MCF 10A (cell line): ENCODE measurements at regions not wholly inside any gene's neighbourhood (a gene's known extent, or its start where the extent isn't known, plus 50 kb on each side); places are given as distances from the start of the nearest gene placed in this dataset.

ENCODE experiments used
- BruUV-seq: library from RNA; stranded (reverse); fragments of 400-500 nt; replicated peaks from 2 replicates; lab custom pipeline; 2021; lab: Mats Ljungman, UMichigan
- CTCF ChIA-PET: fragments of 300-600 bp; sonication (Branson Sonifier 250); formaldehyde crosslinking; extraction: SDS; loops from one replicate; lab custom pipeline; 2021; ENCODE audit warnings: antibody characterized with exemption, inconsistent platforms; lab: Yijun Ruan, JAX
- POLR2A ChIA-PET: fragments of 300-600, 350-650 bp; sonication (Branson Sonifier 250); formaldehyde crosslinking; extraction: SDS; loops from one replicate; lab custom pipeline; 2020; ENCODE audit warnings: antibody characterized with exemption, inconsistent platforms; lab: Yijun Ruan, JAX
- DNase-seq: peaks from one replicate; pipeline ENCODE4 v3.0.0-alpha.2; 2018; ENCODE audit not compliant: unreplicated experiment
- H3K27ac Mint-ChIP-seq: one replicate; pipeline ENCODE4 v1.8.0; 2022; ENCODE audit warnings: mild to moderate bottlenecking, low read depth, mixed read lengths; ENCODE audit not compliant: unreplicated experiment
- H3K27me3 Mint-ChIP-seq: one replicate; pipeline ENCODE4 v1.8.0; 2022; ENCODE audit warnings: mixed read lengths; ENCODE audit not compliant: insufficient read depth, unreplicated experiment
- H3K36me3 Mint-ChIP-seq: one replicate; pipeline ENCODE4 v1.8.0; 2022; ENCODE audit warnings: mild to moderate bottlenecking, moderate library complexity, mixed read lengths; ENCODE audit not compliant: insufficient read depth, unreplicated experiment
- H3K4me1 Mint-ChIP-seq: one replicate; pipeline ENCODE4 v1.8.0; 2022; ENCODE audit warnings: mixed read lengths; ENCODE audit not compliant: insufficient read depth, unreplicated experiment
- H3K4me3 Mint-ChIP-seq: one replicate; pipeline ENCODE4 v1.8.0; 2022; ENCODE audit warnings: mild to moderate bottlenecking, moderate library complexity, mixed read lengths; ENCODE audit not compliant: unreplicated experiment
- H3K9me3 Mint-ChIP-seq: one replicate; pipeline ENCODE4 v1.8.0; 2022; ENCODE audit warnings: mixed read lengths; ENCODE audit not compliant: unreplicated experiment
- intact Hi-C: fragments of 100-400 bp; cut with micrococcal nuclease; formaldehyde crosslinking; loops from 2 replicates; pipeline ENCODE4 v1.14.1; 2022
- TF ChIP-seq, protein P1 (sequence below): fragments of 200-600 bp; IDR thresholded peaks from one replicate; pipeline ENCODE4 v1.8.0; 2022; ENCODE audit warnings: antibody characterized with exemption, mild to moderate bottlenecking; ENCODE audit not compliant: unreplicated experiment

DNA sequence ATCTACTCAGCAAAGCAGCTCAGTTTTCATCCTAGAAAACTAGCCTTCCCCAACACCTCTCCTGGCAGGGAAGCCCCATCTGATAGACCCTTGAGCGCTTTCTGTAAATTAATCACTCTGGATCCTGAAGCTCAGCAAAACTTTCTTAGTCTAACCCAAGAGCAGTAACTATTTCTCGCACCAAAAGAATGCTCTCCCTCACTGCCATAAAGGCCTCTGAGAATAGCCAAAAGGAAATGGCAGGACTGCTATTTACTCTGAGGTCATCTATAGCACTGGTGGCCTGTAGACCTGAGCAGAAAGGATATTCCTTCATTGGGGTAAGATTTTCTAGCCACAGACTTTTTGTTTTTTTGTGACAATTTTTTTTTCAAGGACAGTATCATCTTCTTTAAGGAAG lies 345.8 kb upstream of the ADAMTS9 start:
- POLR2A ChIA-PET: no interaction called here
- BruUV-seq: no TSS peak
- CTCF ChIA-PET: no interaction called here

DNA sequence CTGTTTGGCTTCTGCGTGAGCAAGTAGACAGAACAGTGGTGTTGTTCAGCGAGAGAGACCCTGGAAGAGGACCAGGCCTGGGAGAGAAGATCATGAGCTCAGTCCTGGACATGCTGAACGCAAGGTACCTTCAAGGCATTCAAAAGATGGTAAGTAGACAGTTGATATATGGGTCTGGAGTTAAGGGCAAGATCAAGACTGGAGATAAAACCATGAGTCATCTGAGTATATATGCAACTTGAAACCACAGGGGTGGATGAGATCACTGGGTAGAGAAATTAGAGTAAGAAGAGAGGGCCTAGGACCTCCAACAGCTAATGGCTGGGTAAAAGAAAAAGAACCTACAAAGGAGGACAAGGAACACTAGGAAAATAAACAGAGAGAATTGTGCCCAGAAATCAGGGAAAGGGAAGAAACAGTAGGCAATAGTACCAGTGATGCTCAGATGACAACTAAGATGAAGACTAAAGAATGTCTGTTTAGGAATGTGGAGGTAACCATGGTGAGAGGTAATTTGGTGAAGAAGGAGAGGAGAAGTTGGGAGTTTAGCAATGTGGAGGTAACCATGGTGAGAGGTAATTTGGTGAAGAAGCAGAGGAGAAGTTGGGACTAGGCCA lies 343.2 kb upstream of the ADAMTS9 start:
- Mint-ChIP-seq H3K27ac (no peak overlapping the region), H3K4me1 (peaks cover 18% of the 10 kb centered on the region), H3K4me3 (no peak overlapping the region), H3K9me3 (no peaks in the 10 kb centered on the region), H3K27me3 (no peaks in the 10 kb centered on the region), H3K36me3 (no peaks in the 10 kb centered on the region)
- TF ChIP-seq, protein P1, sequence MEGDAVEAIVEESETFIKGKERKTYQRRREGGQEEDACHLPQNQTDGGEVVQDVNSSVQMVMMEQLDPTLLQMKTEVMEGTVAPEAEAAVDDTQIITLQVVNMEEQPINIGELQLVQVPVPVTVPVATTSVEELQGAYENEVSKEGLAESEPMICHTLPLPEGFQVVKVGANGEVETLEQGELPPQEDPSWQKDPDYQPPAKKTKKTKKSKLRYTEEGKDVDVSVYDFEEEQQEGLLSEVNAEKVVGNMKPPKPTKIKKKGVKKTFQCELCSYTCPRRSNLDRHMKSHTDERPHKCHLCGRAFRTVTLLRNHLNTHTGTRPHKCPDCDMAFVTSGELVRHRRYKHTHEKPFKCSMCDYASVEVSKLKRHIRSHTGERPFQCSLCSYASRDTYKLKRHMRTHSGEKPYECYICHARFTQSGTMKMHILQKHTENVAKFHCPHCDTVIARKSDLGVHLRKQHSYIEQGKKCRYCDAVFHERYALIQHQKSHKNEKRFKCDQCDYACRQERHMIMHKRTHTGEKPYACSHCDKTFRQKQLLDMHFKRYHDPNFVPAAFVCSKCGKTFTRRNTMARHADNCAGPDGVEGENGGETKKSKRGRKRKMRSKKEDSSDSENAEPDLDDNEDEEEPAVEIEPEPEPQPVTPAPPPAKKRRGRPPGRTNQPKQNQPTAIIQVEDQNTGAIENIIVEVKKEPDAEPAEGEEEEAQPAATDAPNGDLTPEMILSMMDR: no peak
- BruUV-seq: no TSS peak
- peak; percentile 70 for DNase-seq
- intact Hi-C loops: no loop called here
- POLR2A ChIA-PET: interaction anchor here (0.7 kb wide), 1 partner anchor 103 kb away, joined by 4 read pairs; no protein-coding TSS in a partner anchor
- CTCF ChIA-PET: interaction anchor here (0.7 kb wide), 2 partner anchors 62 to 1389 kb away, joined by 3 to 4 read pairs; no protein-coding TSS in a partner anchor

More for the DNA sequence above, 345.8 kb upstream of the ADAMTS9 start:
- Mint-ChIP-seq H3K9me3 (no peaks in the 10 kb centered on the region), H3K36me3 (no peaks in the 10 kb centered on the region), H3K27me3 (no peaks in the 10 kb centered on the region), H3K4me1 (peaks cover 18% of the 10 kb centered on the region), H3K27ac (no peak overlapping the region), H3K4me3 (no peak overlapping the region)
- TF ChIP-seq, protein P1: no peak
- intact Hi-C loops: no loop called here
- DNase-seq: no peak

DNA sequence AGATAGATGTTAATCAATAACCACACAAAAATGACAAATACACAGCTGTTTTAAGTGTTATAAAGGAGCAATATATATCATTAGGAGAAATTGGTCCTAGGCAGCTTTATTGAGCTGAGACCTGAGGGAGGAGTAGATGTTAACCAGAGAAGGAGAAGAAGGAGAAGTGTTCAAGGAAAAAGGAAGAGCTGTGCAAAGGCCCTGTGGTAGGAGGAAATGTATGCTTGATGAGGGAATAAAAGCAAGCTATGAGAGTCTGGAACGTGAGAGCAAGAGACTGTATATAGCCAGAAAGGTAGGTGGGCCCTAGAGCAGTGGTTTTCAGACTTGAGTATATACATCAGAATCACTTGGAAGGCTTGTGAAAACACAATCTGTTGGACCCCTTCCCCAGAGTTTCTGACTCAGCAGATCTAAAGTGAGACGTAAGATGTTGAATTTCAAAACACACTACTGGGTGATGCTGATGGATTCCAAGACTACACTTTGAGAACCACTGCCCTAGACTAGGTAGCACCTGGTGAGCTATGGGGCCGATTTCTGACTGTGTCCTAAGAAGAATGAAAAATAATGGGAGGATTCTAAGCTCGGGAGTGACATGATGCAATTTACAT lies 342.3 kb upstream of the ADAMTS9 start:
- Mint-ChIP-seq H3K27ac (no peak overlapping the region), H3K36me3 (no peaks in the 10 kb centered on the region)
- BruUV-seq: no TSS peak

DNA sequence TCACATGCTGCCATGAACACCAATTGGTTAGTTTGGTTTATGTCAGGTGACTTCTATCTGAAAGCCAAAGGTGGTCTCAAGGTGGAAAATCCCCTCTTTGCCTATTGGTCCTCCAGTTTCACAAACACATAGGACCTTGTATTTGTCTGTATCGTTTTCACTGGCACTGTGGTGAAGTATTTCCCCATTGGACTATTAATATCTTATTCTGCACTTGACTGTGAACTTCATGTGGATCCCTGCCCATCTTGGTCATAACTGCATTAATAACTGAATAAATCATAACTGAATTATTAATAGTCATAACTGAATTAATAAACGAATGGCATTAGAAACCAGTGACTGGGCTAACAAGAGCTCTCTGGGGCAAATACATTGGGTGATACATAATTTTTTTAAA lies 341.3 kb upstream of the ADAMTS9 start:
- Mint-ChIP-seq H3K4me3 (no peak overlapping the region), H3K9me3 (no peaks in the 10 kb centered on the region), H3K27ac (no peak overlapping the region), H3K27me3 (no peaks in the 10 kb centered on the region), H3K36me3 (no peaks in the 10 kb centered on the region), H3K4me1 (peaks cover 18% of the 10 kb centered on the region)
- intact Hi-C loops: no loop called here
- ChIA-PET CTCF (interaction anchor here (1.4 kb wide), 1 partner anchor 22 kb away, joined by 4 read pairs; no protein-coding TSS in a partner anchor), POLR2A (no interaction called here)
- no TSS peak for BruUV-seq
- DNase-seq: no peak
- TF ChIP-seq, protein P1: no peak

More for the DNA sequence above, 342.3 kb upstream of the ADAMTS9 start:
- TF ChIP-seq, protein P1: no peak
- Mint-ChIP-seq H3K27me3 (no peaks in the 10 kb centered on the region), H3K4me3 (no peak overlapping the region), H3K9me3 (no peaks in the 10 kb centered on the region), H3K4me1 (peaks cover 18% of the 10 kb centered on the region)
- POLR2A ChIA-PET: interaction anchor here (0.7 kb wide), 1 partner anchor 116 kb away, joined by 3 read pairs; no protein-coding TSS in a partner anchor
- CTCF ChIA-PET: interaction anchor here (0.5 to 1.4 kb wide), 3 partner anchors 23 to 500 kb away, joined by 3 to 4 read pairs (median 3); no protein-coding TSS in a partner anchor
- no peak for DNase-seq
- intact Hi-C loops: no loop called here
